HCT116 (cell line): ENCODE measurements at regions not wholly inside any gene's neighbourhood (a gene's known extent, or its start where the extent isn't known, plus 50 kb on each side); places are given as distances from the start of the nearest gene placed in this dataset.

Experiments
- ATAC-seq: fragments of 200-7000 bp; cut with Tn5 transposase; 2 replicates; pipeline ENCODE4 v1.9.1; 2020; ENCODE audit warnings: mild to moderate bottlenecking, moderate library complexity
- BruUV-seq: library from RNA; stranded (reverse); fragments of 400-500 nt; replicated peaks from 2 replicates; lab custom pipeline; 2021; lab: Mats Ljungman, UMichigan
- CTCF ChIA-PET: fragments of 300-600 bp; sonication (Branson Sonifier 250); formaldehyde crosslinking; loops from one replicate; lab custom pipeline; 2021; ENCODE audit warnings: antibody characterized with exemption; lab: Charles Lee
- POLR2A ChIA-PET: fragments of 300-600, 350-600 bp; sonication (Branson Sonifier 250); formaldehyde crosslinking; loops from one replicate; lab custom pipeline; 2021; ENCODE audit warnings: antibody characterized with exemption; lab: Charles Lee
- RAD21 ChIA-PET, 2 experiments: fragments of 300-600 bp; sonication (Branson Sonifier 250); formaldehyde crosslinking; loops; one replicate each; lab custom pipeline; 2023; ENCODE audit warnings: low total read pairs in 2 of 2; ENCODE audit not compliant: uncharacterized antibody in 2 of 2, unreplicated experiment in 2 of 2, low non-redundant PET in 1 of 2; lab: Charles Lee
- DNase-seq: peaks from one replicate; pipeline ENCODE4 v3.0.0-alpha.2; 2010; ENCODE audit warnings: low read depth, low spot score
- H2AFZ ChIP-seq: fragments of 200-600 bp; shearing (Covaris generic), sonication (generic); 2 replicates; pipeline ENCODE4 v1.6.1; 2017; ENCODE audit warnings: low read depth, mixed run types, mixed read lengths, antibody characterized with exemption, low read length; ENCODE audit not compliant: poor library complexity, severe bottlenecking
- H3K27ac ChIP-seq: 2 replicates; pipeline ENCODE4 v1.5.1; 2012; ENCODE audit warnings: low read depth, low read length
- H3K27me3 ChIP-seq: fragments of 200-600 bp; sonication (generic); 2 replicates; pipeline ENCODE4 v1.6.1; 2016; ENCODE audit warnings: mixed run types, low read length, mixed read lengths; ENCODE audit not compliant: insufficient read depth
- H3K36me3 ChIP-seq, 2 experiments: fragments of 200-500 bp in 1 of 2; fragments of 200-600 bp in 1 of 2; sonication (Bioruptor generic) in 1 of 2; sonication (generic) in 1 of 2; 2 replicates each; pipeline versions ENCODE4 v1.5.1 to v1.6.1; 2014 to 2016; ENCODE audit warnings: low read length in 2 of 2, inconsistent platforms in 1 of 2, mixed read lengths in 1 of 2, mixed run types in 1 of 2; ENCODE audit not compliant: insufficient read depth in 2 of 2, control insufficient read depth in 1 of 2
- H3K4me1 ChIP-seq, 2 experiments: fragments of 200-600 bp in 1 of 2; sonication (generic) in 1 of 2; 2 replicates each; pipeline versions ENCODE4 v1.5.1 to v1.6.1; 2012 to 2017; ENCODE audit warnings: low read length in 2 of 2, inconsistent platforms in 1 of 2, mild to moderate bottlenecking in 1 of 2, mixed read lengths in 1 of 2, mixed run types in 1 of 2, moderate library complexity in 1 of 2; ENCODE audit not compliant: insufficient read depth in 2 of 2, control insufficient read depth in 1 of 2
- H3K4me2 ChIP-seq: fragments of 200-600 bp; sonication (generic); 2 replicates; pipeline ENCODE4 v1.6.1; 2017; ENCODE audit warnings: mixed run types, low read length, mixed read lengths
- H3K4me3 ChIP-seq, 2 experiments: fragments of 200-600 bp in 1 of 2; sonication (generic) in 1 of 2; replicated peaks in 1 of 2; 2 replicates each; pipeline ENCODE4 v1.5.1; 2011 to 2016; ENCODE audit warnings: low read length in 2 of 2, control low read depth in 1 of 2, low read depth in 1 of 2, mild to moderate bottlenecking in 1 of 2, mixed read lengths in 1 of 2, mixed run types in 1 of 2
- H3K79me2 ChIP-seq: fragments of 200-600 bp; sonication (generic); 2 replicates; pipeline ENCODE4 v1.6.1; 2017; ENCODE audit warnings: mild to moderate bottlenecking, mixed run types, low read length, moderate library complexity, mixed read lengths; ENCODE audit not compliant: insufficient read depth
- H3K9ac ChIP-seq: fragments of 200-600 bp; sonication (generic); 2 replicates; pipeline ENCODE4 v1.6.1; 2016; ENCODE audit warnings: low read length, mixed read lengths
- H3K9me2 ChIP-seq: fragments of 200-600 bp; sonication (generic), shearing (Covaris generic); 2 replicates; pipeline ENCODE4 v1.6.1; 2017; ENCODE audit warnings: mixed run types, mild to moderate bottlenecking, moderate library complexity; ENCODE audit not compliant: insufficient read depth
- H3K9me3 ChIP-seq, 2 experiments: fragments of 200-500 bp in 1 of 2; fragments of 200-600 bp in 1 of 2; sonication (Bioruptor generic) in 1 of 2; sonication (generic) in 1 of 2; 2 replicates each; pipeline ENCODE4 v1.6.1; 2014 to 2017; ENCODE audit warnings: low read length in 2 of 2, mixed read lengths in 2 of 2, inconsistent platforms in 1 of 2, low read depth in 1 of 2, mild to moderate bottlenecking in 1 of 2, mixed run types in 1 of 2, moderate library complexity in 1 of 2; ENCODE audit not compliant: control insufficient read depth in 1 of 2, insufficient read depth in 1 of 2
- H4K20me1 ChIP-seq: fragments of 200-600 bp; sonication (generic), shearing (Covaris generic); 2 replicates; pipeline ENCODE4 v1.6.1; 2017; ENCODE audit warnings: mixed run types, mild to moderate bottlenecking, moderate library complexity; ENCODE audit not compliant: insufficient read depth
- CEBPB ChIP-seq: IDR thresholded peaks from 2 replicates; pipeline ENCODE4 v1.6.1; 2012; ENCODE audit warnings: low read depth
- CTCF ChIP-seq, 3 experiments: fragments of 200-600 bp in 1 of 3; sonication (generic) in 1 of 3; IDR thresholded peaks in 2 of 3; conservative IDR thresholded peaks in 1 of 3; 2 replicates each; pipeline ENCODE4 v1.5.1; 2012 to 2017; ENCODE audit warnings: low read depth in 2 of 3, low read length in 2 of 3, antibody characterized with exemption in 1 of 3, borderline replicate concordance in 1 of 3, control low read depth in 1 of 3, mild to moderate bottlenecking in 1 of 3, mixed read lengths in 1 of 3, mixed run types in 1 of 3, moderate library complexity in 1 of 3; ENCODE audit not compliant: insufficient read depth in 1 of 3
- EGR1 ChIP-seq: IDR thresholded peaks from 2 replicates; pipeline ENCODE4 v1.6.1; 2012; ENCODE audit warnings: low read depth
- EZH2 ChIP-seq: fragments of 200-600 bp; sonication (generic); IDR thresholded peaks from 2 replicates; pipeline ENCODE4 v1.6.1; 2017; ENCODE audit warnings: antibody characterized with exemption, mixed run types
- JUND ChIP-seq: IDR thresholded peaks from 2 replicates; pipeline ENCODE4 v1.6.1; 2012
- POLR2A ChIP-seq: IDR thresholded peaks from 2 replicates; pipeline ENCODE4 v1.7.0; 2011; ENCODE audit warnings: borderline replicate concordance; ENCODE audit not compliant: insufficient read depth, insufficient read length; ENCODE audit errors: extremely low read depth
- POLR2AphosphoS5 ChIP-seq: IDR thresholded peaks from 2 replicates; pipeline ENCODE4 v1.6.1; 2011; ENCODE audit warnings: mild to moderate bottlenecking, low read depth, low read length, moderate library complexity
- SIN3A ChIP-seq: IDR thresholded peaks from 2 replicates; pipeline ENCODE4 v1.6.1; 2012; ENCODE audit warnings: low read depth
- SP1 ChIP-seq: IDR thresholded peaks from 2 replicates; pipeline ENCODE4 v1.6.1; 2012; ENCODE audit warnings: low read depth
- ZBTB33 ChIP-seq: IDR thresholded peaks from 2 replicates; pipeline ENCODE4 v1.6.1; 2011; ENCODE audit warnings: mild to moderate bottlenecking, low read length, moderate library complexity; ENCODE audit not compliant: insufficient replicate concordance; ENCODE audit errors: extremely low read depth
- ZFX ChIP-seq: fragments of 450-650 bp; IDR thresholded peaks from 2 replicates; pipeline ENCODE4 v1.6.1; 2017
- ZNF274 ChIP-seq: fragments of 200-500 bp; sonication (Bioruptor generic); IDR thresholded peaks from 2 replicates; pipeline ENCODE4 v1.6.1; 2014; ENCODE audit warnings: mild to moderate bottlenecking, low read depth, low read length, inconsistent platforms
- intact Hi-C: fragments of 100-400 bp; cut with micrococcal nuclease; formaldehyde crosslinking; loops from 2 replicates; pipeline ENCODE4 v1.10.0; 2022

- RAD21 ChIA-PET: no interaction called here
These were observed 1361.7 kb upstream of the CDH9 start for GRCh38 chr5:28400076-28400475.

More at GRCh38 chr5:28400076-28400475, 1361.7 kb upstream of the CDH9 start:
- Histone ChIP-seq H3K4me3 (no peak overlapping the region), H3K36me3 (no peaks in the 10 kb centered on the region), H2AFZ (no peak overlapping the region), H3K4me1 (no peaks in the 10 kb centered on the region), H3K79me2 (no peaks in the 10 kb centered on the region), H4K20me1 (no peaks in the 10 kb centered on the region), H3K4me2 (no peak overlapping the region), H3K9ac (no peak overlapping the region), H3K9me3 (peaks cover 11 to 15% of the 10 kb centered on the region in 2 experiments), H3K27ac (no peak overlapping the region), H3K27me3 (no peaks in the 10 kb centered on the region), H3K9me2 (no peaks in the 10 kb centered on the region)
- no TSS peak for BruUV-seq
- no peak for DNase-seq
- TF ChIP-seq CEBPB (no peak), EGR1 (no peak), POLR2A (no peak), POLR2AphosphoS5 (no peak), JUND (no peak), SIN3A (no peak), ZNF274 (no peak), SP1 (no peak), CTCF (IDR thresholded peaks at IDR 0.05 in 2 of 3, conservative IDR thresholded peaks at IDR 0.05 in 1 of 3; ENCODE audit: borderline replicate concordance in 1 of 3, insufficient read depth in 1 of 3, low read depth in 2 of 3, low read length in 2 of 3) (no peak), ZBTB33 (no peak), ZFX (no peak), EZH2 (no peak)
- ChIA-PET CTCF (no interaction called here), POLR2A (no interaction called here)
- intact Hi-C loops: no loop called here
- no peak for ATAC-seq
